Activated naive CD8-positive, alpha-beta T cell treated with anti-CD3 and anti-CD28 coated beads, Interleukin-2, amount 50 U/mL, for 16 hours (primary cell): ENCODE measurements at regions not wholly inside any gene's neighbourhood (a gene's known extent, or its start where the extent isn't known, plus 50 kb on each side); places are given as distances from the start of the nearest gene placed in this dataset.
"Not testable (repeated sequence)": the region's sequence is repeated elsewhere in the genome, so short reads cannot be mapped to it uniquely, and the experiment has no call there.

Experiments
- DNase-seq: peaks from one replicate; pipeline ENCODE4 v3.0.0-alpha.2; 2020; ENCODE audit warnings: low read depth, low spot score

DNA sequence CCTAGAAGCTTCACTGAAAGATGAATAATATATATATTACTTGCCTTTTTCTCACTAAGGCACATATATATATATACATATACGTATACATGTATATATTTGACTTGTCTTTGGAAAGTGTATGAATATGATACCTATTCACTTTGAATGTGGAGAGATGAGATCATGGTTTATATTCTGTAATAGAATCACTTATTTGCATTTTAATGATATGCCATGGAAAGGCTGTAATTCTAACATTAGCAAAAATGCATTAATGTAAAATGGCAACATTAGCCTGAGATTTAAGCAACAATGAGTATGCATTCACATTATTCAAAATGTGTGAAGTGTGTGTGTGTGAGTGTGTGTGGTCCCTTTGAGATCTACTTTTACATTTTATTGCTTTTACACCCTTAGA lies 54.5 kb upstream of the PRKD1 start:
- DNase-seq: no peak

DNA sequence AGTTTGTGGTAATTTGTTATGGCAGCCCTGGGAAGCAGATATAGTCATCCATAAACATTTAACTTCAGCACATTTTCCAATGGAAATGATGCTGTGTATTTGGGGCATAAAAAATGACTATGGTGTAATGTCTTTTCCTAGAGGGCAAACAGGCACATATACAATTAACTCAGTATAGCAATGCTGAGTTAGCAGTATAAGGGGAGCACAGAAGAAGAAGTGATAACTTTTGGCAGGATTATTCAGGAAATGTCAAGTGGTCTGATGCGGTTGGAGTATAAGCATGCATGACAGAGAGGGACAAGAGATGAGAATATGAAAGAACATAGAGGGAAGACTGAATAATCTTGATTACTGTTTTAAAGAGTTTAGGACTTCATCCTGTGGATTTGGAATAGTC lies 55.3 kb upstream of the PRKD1 start:
- no peak for DNase-seq

DNA sequence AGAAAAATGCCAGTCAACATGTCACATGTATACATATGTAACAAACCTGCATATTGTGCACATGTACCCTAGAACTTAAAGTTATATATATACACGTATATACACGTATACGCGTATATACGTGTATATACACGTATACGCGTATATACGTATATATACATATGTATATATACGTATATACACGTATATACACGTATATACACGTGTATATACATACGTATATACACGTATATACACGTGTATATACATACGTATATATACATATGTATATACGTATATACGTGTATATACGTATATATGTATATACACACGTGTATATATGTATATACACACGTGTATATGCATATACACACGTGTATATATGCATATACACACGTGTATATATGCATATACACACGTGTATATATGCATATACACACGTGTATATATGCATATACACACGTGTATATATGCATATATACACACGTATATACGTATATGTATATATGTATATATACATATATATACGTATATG lies 62.8 kb upstream of the PRKD1 start:
- not testable (repeated sequence) for DNase-seq

DNA sequence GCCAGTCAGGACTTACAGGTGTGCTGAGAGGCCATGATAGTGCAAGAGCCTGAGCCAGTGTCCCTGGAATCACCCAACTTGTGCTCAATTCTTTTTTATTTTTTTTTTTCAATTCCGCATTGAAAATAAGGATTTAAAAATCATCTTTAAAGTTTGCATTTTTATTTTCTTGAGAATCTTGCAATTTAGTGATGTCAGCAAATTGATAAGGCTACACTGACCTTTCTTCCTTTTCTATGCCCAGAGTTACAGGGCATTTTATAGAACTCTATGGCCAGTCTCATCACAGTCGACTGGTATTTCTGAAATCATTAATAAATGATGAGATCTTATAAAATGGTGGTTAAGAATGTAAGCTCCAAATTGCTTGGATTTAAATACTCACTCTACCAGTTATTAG lies 63.3 kb upstream of the PRKD1 start:
- DNase-seq: no peak

DNA sequence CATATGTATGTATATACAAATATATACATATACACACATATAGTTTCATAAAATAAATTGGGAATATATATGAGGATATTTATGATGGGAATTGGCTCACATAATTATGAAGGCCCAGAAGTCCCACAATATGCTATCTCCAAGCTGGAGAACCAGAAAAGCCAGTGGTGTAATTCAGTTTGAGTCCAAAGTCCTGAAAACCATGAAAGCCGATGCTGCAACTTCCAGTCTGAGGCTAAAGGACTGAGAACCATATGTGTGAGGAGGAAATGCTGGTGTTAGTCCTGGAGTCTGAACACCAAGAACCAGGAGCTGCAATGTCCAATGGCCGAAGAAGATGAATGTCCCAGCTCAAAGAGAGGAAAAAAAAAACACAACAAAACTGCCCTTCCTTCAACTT lies 65.5 kb upstream of the PRKD1 start:
- DNase-seq: no peak

DNA sequence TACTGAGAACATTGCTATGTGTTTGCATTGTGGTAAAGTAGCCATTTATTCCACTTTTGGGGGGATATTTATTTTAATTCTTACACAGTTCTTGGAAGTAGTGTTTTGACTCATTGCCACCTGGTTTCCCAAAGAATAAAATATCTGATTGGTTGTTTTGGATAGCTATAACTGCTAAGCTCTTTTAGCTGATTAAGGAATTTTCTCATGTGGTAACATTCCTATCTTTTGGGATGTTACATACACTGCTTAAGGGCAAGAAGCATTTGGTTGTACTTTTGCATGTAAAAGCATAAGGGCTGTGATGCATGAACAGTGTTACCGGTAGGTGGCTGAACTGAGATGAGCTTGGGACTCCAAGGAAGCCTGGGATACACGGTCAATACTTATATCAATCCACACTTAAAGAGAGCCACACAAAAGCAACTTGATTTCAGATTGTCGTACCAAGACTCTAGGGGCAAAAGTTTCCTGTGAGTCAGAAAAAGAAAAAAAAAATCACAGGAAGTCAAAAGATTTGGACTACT lies 71.4 kb upstream of the PRKD1 start:
- no peak for DNase-seq

DNA sequence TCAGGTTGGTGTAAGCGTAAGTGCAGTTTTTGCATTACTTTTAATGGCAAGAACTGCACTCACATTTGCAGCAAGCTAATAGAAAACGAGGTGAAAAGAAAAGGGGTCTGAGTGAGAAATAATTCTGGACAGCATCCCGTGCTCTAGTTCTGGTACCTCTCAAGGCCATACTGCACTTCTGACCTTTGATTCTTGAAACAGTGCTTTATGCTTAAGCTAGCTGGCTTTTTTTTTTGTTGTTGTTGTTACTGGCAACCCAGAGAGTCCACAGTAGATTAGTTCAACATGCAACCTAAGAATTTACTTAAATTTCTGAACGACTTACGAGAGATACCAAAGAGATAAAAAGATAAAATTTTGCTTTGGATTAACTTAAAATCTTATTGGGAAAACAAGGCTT lies 75.2 kb upstream of the PRKD1 start:
- no peak for DNase-seq

DNA sequence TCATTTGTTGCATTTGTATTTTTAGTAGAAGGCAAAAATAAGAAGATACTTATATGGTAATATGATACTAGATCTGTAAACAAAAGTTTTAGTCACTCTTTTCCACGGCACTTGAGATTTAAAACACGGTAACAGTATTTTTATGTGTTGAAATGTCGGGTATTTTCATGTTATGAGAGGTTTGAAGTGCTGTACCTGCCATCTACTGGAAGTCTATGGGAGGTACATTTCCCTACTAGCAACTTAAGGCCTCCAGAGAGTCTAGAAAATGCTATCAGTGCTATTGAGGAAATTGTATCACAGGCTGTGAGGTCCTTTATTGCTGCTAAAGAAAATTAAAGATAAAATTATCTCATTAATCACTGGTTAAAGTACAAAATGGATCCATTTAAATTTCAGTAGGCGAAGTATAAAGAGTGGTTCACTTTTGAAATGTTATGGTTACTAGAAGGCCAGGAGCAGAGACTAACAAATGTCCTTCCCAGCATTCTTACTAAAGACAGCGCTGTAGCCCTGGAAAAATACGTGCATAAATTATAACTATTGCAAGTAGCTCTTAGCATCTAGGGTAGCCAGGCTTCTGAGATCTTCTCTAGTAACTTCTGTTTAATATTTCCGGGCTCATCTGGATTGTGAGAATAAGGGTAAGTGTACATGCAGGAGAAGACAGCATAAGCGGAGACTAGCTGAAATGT lies 77.6 kb upstream of the PRKD1 start:
- DNase-seq: no peak

DNA sequence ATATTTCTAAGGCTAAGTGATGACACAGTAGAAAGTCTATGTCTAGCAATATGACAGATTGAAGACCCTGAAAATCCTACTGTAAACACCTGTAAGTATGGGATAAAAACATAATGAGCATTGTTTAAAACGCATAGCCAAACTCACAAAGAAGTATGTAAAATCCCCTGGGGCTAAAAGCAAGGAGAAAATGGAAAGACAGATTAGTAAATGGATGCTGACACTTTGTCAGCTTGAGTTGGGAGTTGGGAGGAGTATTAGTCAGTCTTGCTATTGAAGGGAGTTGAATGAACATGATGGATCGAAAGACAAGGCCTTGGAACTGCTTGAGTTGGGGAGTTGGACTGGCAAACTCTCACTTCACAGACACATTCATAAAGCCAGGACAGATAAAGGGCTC lies 79.0 kb upstream of the PRKD1 start:
- DNase-seq: no peak

DNA sequence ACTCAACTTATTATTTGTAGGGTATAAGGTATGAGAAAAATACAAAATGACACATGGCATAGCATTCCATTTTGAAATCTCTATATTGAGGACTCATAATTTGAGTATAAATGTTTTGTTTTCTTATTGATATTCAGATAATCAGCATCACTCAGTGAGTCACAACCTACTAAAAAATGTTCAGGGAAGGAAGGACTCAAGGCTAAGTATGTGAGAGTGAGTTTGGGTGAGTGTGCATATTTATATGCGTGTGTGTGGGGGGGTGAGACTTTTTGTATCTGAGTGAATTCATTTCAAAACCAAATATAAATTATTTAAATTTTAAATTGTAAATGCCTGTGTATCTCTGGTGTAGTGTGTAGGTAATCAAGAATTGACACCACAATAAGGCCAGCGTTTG lies 87.8 kb upstream of the PRKD1 start:
- DNase-seq: no peak

DNA sequence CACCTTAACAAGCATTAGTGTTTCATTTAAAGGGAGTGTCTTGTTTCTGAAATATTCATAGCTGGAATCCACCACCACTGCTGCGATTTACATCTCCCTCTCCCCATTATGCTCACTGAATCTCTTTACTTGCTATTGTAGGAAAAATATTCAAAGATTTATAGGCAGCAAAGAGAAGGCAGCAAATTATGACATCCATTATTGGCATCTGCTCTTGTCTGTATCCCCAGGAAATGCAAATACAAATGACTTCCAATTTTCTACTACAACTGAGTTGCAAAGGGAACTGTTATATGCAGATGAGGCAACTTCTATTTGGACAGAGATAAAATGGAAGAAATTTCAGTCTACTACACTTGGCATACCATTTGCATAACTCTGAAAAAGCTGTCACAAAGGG lies 88.4 kb upstream of the PRKD1 start:
- DNase-seq: no peak

DNA sequence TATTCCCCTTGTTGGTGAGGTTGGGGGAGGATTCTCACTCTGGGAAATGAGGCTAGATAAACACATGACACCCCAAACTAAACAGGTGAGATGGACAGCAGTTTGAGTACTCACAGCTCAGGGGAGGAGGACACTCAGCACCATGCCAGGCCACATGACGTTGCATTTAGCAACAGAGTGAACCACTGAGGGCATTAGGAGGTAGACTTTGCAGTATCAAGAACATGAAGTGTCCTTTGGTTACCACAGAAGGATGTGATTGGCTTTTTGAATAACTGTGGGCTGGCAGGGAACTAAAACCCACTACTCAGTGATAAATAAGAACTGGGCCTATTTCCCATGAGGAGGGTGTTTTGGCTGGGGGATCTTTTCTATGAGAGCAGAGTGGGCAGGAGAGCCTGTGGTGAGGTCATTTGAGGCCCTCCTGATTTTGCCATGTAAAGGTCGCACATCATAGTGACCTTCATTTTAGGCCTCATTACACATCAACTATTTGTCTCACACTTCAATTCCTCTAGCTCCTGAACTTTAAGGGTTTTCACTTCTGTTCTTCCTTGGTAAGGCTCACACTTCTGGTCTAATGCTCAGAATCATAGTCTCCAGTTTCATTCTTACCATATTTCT lies 89.8 kb upstream of the PRKD1 start:
- no peak for DNase-seq

DNA sequence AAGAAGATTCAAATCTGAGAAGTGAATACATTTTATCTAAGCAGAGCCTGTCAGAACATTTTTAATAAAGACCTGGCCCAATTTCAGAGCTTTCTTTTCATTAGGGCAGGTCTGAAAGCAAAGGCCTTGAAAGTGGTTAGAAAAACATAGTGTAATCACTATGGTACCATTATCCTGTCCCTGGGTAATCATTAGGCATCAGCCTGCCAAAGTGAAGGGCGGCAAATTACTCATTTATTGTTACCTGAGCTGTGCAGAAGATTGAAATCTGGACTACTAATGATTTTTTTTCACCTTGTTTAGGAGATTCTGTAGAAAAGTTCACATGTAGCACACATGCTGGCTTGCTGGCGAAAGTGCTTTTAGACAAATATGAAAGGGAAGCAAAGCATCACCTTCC lies 92.6 kb upstream of the PRKD1 start:
- DNase-seq: no peak

DNA sequence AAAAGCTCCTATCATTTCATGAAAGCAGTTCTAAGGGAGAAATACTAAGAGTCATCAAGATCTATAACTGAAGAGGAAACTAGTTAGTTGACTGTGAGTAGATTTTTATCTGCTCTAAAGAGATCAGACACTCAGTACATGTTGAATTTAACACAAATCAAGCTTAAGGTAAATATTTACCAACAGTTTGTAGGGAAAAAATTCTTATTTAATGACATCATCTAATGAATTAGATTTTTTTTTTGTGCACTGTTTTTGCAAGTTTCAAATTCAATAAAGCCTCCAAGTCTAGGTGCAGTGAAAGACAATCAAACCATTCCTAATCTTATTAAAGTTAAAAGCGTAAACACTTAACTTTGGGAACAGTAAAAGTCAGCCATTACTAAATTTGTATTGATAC lies 93.0 kb upstream of the PRKD1 start:
- DNase-seq: no peak

DNA sequence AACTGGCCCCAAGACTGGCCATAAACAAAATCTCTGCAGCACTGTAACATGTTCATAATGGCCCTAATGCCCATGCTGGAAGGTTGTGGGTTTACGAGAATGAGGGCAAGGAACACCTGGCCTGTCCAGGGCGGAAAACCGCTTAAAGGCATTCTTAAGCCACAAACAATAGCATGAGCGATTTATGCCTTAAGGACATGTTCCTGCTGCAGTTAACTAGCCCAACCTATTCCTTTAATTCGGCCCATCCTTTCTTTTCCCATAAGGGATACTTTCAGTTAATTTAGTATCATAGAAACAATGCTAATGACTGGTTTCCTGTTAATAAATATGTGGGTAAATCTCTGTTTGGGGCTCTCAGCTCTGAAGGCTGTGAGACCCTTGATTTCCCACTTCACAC lies 95.7 kb upstream of the PRKD1 start:
- DNase-seq: not testable (repeated sequence)

DNA sequence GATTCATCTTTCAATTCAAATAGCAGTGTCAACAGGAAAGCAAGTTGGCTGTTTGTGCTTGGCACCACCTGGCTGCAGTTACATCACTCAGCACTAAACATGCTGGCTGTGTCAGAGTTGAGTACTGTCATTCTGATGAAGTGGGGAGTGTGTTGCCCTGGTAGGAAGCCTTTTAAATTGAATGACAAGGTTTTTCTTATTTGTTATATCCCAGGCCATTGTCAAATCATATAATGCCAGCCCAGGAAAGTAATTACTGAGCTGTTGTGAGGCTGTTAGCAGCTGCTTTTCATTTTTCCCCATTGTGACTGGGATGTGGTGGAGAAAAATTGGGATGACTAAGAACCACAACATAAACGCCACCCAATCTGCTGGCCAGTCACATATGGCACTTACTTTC lies 106.5 kb upstream of the PRKD1 start:
- DNase-seq: no peak

DNA sequence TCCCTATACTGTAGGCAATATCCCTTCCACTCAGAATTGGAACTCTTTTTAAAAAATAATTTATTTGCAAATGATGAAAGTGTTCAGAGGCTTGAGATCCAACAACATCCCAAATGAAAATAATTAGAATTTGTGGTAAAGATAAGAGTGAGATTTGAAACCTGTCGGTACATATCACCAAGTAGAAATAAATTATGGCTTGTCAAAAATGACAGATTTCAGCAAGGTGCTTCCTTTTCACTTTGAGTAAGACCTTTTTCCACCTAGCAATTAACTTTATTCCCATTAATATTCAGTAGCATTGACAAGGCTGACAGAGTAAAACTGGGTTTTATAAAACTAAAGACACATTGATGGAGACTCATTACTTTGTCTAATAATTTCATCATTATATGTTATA lies 107.7 kb upstream of the PRKD1 start:
- DNase-seq: no peak

DNA sequence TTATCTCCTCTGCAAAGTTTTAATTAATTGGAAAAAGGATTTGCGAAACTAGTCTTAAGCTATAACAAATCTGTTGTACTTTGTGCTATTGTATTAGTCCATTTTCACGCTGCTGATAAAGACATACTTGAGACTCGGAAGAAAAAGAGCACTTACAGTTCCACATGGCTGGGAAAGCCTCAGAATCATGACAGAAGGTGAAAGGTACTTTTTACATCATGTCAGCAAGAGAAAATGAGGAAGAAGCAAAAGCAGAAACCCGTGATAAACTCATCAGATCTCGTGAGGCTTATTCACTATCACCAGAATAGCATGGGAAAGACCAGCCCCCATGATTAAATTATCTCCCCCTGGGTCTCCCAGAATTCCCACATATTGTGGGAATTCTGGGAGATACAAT lies 118.1 kb upstream of the PRKD1 start:
- DNase-seq: no peak

DNA sequence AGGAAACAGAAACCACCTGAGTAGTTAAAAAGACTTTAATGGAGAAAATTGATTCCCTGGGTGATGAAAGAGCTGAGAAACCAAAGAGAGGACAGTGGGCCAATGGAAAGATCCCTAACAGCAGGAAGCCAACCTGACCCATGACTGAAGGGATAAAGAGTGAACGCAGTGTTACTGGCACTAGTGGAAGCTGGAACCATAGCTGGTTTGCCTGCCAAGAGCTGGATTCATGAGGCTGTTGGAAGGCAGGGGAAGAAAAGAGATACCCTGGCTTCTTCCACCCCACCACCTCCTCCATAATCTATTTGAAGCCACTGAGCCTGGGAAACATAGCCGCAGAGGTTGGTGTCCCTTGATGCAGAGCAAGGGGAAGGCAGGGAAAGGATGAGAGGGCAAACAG lies 125.5 kb upstream of the PRKD1 start:
- no peak for DNase-seq

DNA sequence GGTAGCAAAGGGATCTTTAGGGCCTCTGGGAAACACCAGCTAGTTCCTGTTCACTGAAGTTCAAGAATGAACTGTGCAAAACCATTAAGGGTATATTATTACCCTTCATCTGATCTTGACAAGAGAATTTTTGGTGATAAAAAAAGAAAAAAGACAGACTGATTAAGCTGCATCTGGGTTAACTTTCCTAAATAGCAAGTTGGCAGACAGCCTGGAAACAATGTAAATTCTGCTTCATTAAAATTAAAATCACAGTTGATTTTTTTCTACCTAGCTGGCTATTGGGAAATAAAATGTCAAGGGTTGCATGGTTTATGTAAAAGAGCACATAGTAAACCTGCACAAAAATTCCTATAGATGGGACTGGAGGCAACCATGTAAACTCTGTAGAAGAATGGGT lies 126.6 kb upstream of the PRKD1 start:
- no peak for DNase-seq

DNA sequence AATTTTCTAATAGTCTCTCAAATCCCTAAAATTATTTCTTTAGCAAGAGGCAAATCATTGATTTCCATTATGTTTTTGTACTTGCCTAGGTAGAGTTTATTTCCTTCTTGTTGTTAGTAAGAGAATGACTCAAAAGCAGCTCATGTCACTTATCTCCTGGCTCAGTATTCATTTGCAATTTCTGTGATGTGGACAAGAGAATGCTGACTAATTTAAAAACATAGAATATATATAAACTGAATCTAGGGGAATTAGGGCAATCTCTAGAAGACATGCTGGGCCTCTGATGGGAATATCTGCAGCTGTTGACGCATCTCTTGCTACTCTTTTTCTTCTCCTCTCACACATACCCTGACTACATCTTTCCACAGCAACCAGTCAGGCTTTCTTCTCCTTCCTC lies 130.8 kb upstream of the PRKD1 start:
- DNase-seq: no peak

DNA sequence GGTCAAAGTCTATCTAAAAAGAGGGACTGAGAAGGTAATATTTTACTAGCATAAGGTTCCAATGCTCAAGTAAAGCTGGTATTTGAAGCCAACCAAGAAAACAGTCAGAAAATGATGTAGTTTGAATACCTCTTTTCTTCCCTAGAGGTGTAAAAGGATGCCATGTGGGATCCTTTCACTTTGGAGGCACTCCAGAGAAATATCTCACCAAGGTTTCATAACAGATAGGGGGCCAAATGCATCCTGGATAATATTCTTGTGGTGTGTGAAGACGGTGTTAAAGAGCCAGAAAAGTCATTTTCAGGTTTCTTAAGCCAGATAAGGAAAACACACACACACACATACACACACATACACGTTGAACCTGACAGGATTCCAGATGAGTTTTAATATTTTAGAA lies 136.1 kb upstream of the PRKD1 start:
- no peak for DNase-seq

DNA sequence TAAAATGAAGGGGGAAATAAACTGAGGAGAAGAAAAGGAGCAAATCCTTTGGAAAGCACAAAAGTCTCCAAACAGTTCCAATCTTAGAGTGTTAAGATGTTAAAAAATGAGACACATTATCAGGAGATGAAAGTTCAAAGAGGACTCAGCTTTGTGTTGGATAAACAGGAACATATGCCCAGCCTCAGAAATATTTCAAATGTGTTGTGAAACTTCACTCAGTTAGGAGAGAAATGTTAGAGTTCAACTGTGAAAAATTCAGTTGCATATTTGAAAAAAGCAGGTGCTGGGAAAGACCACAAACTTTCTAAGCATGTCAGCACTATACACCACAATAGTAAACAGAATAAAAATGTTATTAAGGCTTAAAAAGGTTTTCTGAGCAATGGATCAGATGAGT lies 136.8 kb upstream of the PRKD1 start:
- no peak for DNase-seq
